WTC11 (cell line): ENCODE measurements at regions not wholly inside any gene's neighbourhood (a gene's known extent, or its start where the extent isn't known, plus 50 kb on each side); places are given as distances from the start of the nearest gene placed in this dataset.

ENCODE experiments used
- ATAC-seq: fragments of 200-7000 bp; cut with Tn5 transposase; 2 replicates; pipeline ENCODE4 v1.10.0; 2021; ENCODE audit warnings: mild to moderate bottlenecking, moderate library complexity
- CTCF ChIA-PET: fragments of 300-600 bp; sonication (Branson Sonifier 250); formaldehyde crosslinking; loops from one replicate; lab custom pipeline; 2021; ENCODE audit warnings: antibody characterized with exemption; lab: Charles Lee
- POLR2A ChIA-PET: fragments of 350-600 bp; sonication (Branson Sonifier 250); formaldehyde crosslinking; loops from one replicate; lab custom pipeline; 2021; ENCODE audit warnings: antibody characterized with exemption; lab: Charles Lee
- DNase-seq: peaks from one replicate; pipeline ENCODE4 v3.0.0; 2021; ENCODE audit warnings: low spot score
- H3K27ac Mint-ChIP-seq: 2 replicates; pipeline ENCODE4 v1.8.0; 2021; ENCODE audit warnings: mixed read lengths
- H3K27me3 Mint-ChIP-seq: 2 replicates; pipeline ENCODE4 v1.8.0; 2021; ENCODE audit warnings: low read depth, mild to moderate bottlenecking, moderate library complexity, mixed read lengths
- H3K36me3 Mint-ChIP-seq: 2 replicates; pipeline ENCODE4 v1.8.0; 2021; ENCODE audit warnings: mixed read lengths
- H3K4me1 Mint-ChIP-seq: 2 replicates; pipeline ENCODE4 v1.8.0; 2022; ENCODE audit warnings: mixed read lengths
- H3K4me3 Mint-ChIP-seq: 2 replicates; pipeline ENCODE4 v1.8.0; 2021; ENCODE audit warnings: mild to moderate bottlenecking, moderate library complexity, mixed read lengths
- H3K9me3 Mint-ChIP-seq: 2 replicates; pipeline ENCODE4 v1.8.0; 2021; ENCODE audit warnings: mixed read lengths
- CREB1 ChIP-seq: sonication (generic); formaldehyde crosslinking; IDR thresholded peaks from 2 replicates; pipeline ENCODE4 v1.8.0; 2023; ENCODE audit warnings: mild to moderate bottlenecking, missing genetic modification reagents
- ELF4 ChIP-seq: sonication (generic); formaldehyde crosslinking; IDR thresholded peaks from 2 replicates; pipeline ENCODE4 v1.8.1; 2022; ENCODE audit warnings: low read depth, mild to moderate bottlenecking, moderate library complexity, missing genetic modification reagents
- ETV6 ChIP-seq: sonication (generic); formaldehyde crosslinking; IDR thresholded peaks from 2 replicates; pipeline ENCODE4 v1.8.1; 2022; ENCODE audit warnings: mild to moderate bottlenecking, missing genetic modification reagents
- FOXJ3 ChIP-seq: sonication (generic); formaldehyde crosslinking; IDR thresholded peaks from 2 replicates; pipeline ENCODE4 v1.9.0; 2021; ENCODE audit warnings: missing genetic modification reagents, mild to moderate bottlenecking, borderline replicate concordance
- FOXK1 ChIP-seq: sonication (generic); formaldehyde crosslinking; IDR thresholded peaks from 2 replicates; pipeline ENCODE4 v1.8.0; 2022; ENCODE audit warnings: mild to moderate bottlenecking, moderate library complexity, missing genetic modification reagents
- IRF2 ChIP-seq: sonication (generic); formaldehyde crosslinking; IDR thresholded peaks from 2 replicates; pipeline ENCODE4 v1.8.0; 2022; ENCODE audit warnings: low read depth, missing genetic modification reagents, borderline replicate concordance
- JAZF1 ChIP-seq: fragments of 250-450 bp; sonication (Bioruptor Pico); IDR thresholded peaks from 2 replicates; pipeline ENCODE4 v1.9.0; 2021; ENCODE audit warnings: moderate library complexity, mild to moderate bottlenecking, inconsistent platforms
- MXD4 ChIP-seq: fragments of 250-450 bp; sonication (Bioruptor Pico); IDR thresholded peaks from 2 replicates; pipeline ENCODE4 v1.8.0; 2021; ENCODE audit warnings: mild to moderate bottlenecking, moderate library complexity, borderline replicate concordance
- NR3C1 ChIP-seq: sonication (generic); formaldehyde crosslinking; conservative IDR thresholded peaks from 2 replicates; pipeline ENCODE4 v1.8.1; 2023; ENCODE audit warnings: low read depth, mild to moderate bottlenecking, missing genetic modification reagents
- OVOL2 ChIP-seq: fragments of 250-450 bp; sonication (Bioruptor Pico); IDR thresholded peaks from 2 replicates; pipeline ENCODE4 v1.9.0; 2021; ENCODE audit warnings: mild to moderate bottlenecking, borderline replicate concordance
- PRRX2 ChIP-seq: fragments of 250-450 bp; sonication (Bioruptor Pico); IDR thresholded peaks from 2 replicates; pipeline ENCODE4 v1.8.0; 2021; ENCODE audit warnings: mild to moderate bottlenecking
- ZNF138 ChIP-seq: sonication (generic); formaldehyde crosslinking; conservative IDR thresholded peaks from 2 replicates; pipeline ENCODE4 v1.8.1; 2022; ENCODE audit warnings: mild to moderate bottlenecking, moderate library complexity, missing genetic modification reagents
- ZNF232 ChIP-seq: sonication (generic); formaldehyde crosslinking; IDR thresholded peaks from 2 replicates; pipeline ENCODE4 v1.8.0; 2022; ENCODE audit warnings: mild to moderate bottlenecking, missing genetic modification reagents
- ZNF317 ChIP-seq: sonication (generic); formaldehyde crosslinking; IDR thresholded peaks from 2 replicates; pipeline ENCODE4 v1.8.1; 2023; ENCODE audit warnings: low read depth, mild to moderate bottlenecking, moderate library complexity, missing genetic modification reagents, borderline replicate concordance
- ZNF396 ChIP-seq: fragments of 250-450 bp; sonication (Bioruptor Pico); IDR thresholded peaks from 2 replicates; pipeline ENCODE4 v1.8.0; 2021; ENCODE audit warnings: mild to moderate bottlenecking, moderate library complexity, borderline replicate concordance
- ZNF416 ChIP-seq: fragments of 250-450 bp; sonication (Bioruptor Pico); IDR thresholded peaks from 2 replicates; pipeline ENCODE4 v1.9.0; 2021; ENCODE audit warnings: mild to moderate bottlenecking, inconsistent platforms
- ZNF423 ChIP-seq: fragments of 250-450 bp; sonication (Bioruptor Pico); IDR thresholded peaks from 2 replicates; pipeline ENCODE4 v2.1.2; 2022; ENCODE audit warnings: mild to moderate bottlenecking, moderate library complexity
- TF ChIP-seq, protein P1 (sequence below): sonication (generic); formaldehyde crosslinking; IDR thresholded peaks from 2 replicates; pipeline ENCODE4 v1.8.1; 2023; ENCODE audit warnings: mild to moderate bottlenecking, moderate library complexity, missing genetic modification reagents
- TF ChIP-seq, protein P2 (sequence below): fragments of 250-450 bp; sonication (Bioruptor Pico); IDR thresholded peaks from 2 replicates; pipeline ENCODE4 v1.9.0; 2021; ENCODE audit warnings: mild to moderate bottlenecking
- TF ChIP-seq, protein P3 (sequence below): sonication (generic); formaldehyde crosslinking; conservative IDR thresholded peaks from 2 replicates; pipeline ENCODE4 v1.8.1; 2023; ENCODE audit warnings: mild to moderate bottlenecking, low read depth, missing genetic modification reagents, moderate library complexity
- TF ChIP-seq, protein P4 (sequence below): fragments of 250-450 bp; sonication (Bioruptor Pico); IDR thresholded peaks from 2 replicates; pipeline ENCODE4 v2.1.2; 2022; ENCODE audit warnings: mild to moderate bottlenecking, moderate library complexity

DNA sequence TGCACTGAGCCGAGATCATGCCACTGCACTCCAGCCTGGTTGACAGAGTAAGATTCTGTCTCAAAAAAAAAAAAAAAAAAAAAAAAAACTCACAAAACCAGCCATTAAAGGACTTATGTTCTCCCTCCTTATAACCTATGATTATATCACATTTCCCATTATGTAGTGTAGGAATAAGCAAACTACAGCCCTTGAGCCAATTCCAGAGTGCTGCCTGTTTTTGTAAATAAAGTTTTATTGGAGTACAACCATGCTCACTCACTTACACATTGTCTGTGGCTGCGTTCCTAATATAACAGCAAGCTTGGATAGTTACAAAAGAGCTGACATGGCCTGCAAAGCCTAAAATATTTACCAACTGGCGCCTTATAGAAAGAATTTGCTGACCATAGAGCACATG lies 72.7 kb upstream of the ARID5B start (continued):
- no peak for TF ChIP-seq MXD4 (CRISPR knock-in tag)
- TF ChIP-seq, protein P1, sequence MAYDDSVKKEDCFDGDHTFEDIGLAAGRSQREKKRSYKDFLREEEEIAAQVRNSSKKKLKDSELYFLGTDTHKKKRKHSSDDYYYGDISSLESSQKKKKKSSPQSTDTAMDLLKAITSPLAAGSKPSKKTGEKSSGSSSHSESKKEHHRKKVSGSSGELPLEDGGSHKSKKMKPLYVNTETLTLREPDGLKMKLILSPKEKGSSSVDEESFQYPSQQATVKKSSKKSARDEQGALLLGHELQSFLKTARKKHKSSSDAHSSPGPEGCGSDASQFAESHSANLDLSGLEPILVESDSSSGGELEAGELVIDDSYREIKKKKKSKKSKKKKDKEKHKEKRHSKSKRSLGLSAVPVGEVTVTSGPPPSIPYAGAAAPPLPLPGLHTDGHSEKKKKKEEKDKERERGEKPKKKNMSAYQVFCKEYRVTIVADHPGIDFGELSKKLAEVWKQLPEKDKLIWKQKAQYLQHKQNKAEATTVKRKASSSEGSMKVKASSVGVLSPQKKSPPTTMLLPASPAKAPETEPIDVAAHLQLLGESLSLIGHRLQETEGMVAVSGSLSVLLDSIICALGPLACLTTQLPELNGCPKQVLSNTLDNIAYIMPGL (CRISPR knock-in tag), result no peak
- TF ChIP-seq NR3C1 (CRISPR knock-in tag), result no peak
- no peak for TF ChIP-seq ZNF232
- TF ChIP-seq, protein P2, sequence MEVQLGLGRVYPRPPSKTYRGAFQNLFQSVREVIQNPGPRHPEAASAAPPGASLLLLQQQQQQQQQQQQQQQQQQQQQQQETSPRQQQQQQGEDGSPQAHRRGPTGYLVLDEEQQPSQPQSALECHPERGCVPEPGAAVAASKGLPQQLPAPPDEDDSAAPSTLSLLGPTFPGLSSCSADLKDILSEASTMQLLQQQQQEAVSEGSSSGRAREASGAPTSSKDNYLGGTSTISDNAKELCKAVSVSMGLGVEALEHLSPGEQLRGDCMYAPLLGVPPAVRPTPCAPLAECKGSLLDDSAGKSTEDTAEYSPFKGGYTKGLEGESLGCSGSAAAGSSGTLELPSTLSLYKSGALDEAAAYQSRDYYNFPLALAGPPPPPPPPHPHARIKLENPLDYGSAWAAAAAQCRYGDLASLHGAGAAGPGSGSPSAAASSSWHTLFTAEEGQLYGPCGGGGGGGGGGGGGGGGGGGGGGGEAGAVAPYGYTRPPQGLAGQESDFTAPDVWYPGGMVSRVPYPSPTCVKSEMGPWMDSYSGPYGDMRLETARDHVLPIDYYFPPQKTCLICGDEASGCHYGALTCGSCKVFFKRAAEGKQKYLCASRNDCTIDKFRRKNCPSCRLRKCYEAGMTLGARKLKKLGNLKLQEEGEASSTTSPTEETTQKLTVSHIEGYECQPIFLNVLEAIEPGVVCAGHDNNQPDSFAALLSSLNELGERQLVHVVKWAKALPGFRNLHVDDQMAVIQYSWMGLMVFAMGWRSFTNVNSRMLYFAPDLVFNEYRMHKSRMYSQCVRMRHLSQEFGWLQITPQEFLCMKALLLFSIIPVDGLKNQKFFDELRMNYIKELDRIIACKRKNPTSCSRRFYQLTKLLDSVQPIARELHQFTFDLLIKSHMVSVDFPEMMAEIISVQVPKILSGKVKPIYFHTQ (CRISPR knock-in tag), result no peak
- TF ChIP-seq, all 79 proteins: peak for 0

DNA sequence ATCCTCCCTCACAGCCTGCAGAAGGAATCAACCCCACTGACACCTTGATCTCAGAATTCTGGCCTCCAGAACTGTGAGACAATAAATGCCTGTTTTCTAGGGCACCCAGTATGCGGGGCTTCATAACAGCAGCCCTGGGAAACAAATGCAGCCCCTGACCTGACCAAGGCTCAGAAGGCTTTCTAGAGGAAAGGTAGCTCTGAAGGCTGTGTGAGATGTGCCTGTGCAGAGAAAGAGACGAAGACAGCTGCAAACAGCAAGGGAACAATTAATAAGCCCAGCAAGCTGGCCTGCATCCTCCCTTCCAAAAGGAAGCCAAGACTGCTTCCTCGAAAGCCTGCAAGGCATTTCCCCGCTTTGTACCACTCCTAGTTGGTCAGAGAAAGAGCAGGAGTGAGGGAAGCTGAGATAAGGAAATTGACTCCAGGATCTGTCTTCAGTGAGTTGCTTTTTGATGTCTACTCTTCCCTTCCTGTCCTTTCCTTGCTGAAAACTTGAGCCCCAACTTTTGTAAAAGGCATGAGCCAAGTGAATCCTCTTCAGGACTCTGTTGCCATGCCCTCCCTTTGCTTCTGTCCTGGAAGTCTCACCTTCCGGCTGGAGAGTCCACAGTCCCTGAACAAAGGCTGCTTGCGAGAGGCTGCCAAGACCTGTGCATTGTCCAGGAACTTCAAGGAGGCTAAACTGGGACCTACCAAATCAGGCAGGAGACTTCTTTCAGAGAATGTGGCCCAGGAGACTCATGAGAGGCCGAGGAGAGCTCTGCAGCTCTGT lies 71.2 kb upstream of the ARID5B start:
- peaks cover 23% of the 10 kb centered on the region for H3K27me3 Mint-ChIP-seq
- TF ChIP-seq ZNF416 (CRISPR knock-in tag) (no peak), PRRX2 (CRISPR knock-in tag) (no peak), ZNF423 (no peak), ZNF396 (no peak), FOXK1 (CRISPR knock-in tag) (no peak)
- TF ChIP-seq, protein P3, sequence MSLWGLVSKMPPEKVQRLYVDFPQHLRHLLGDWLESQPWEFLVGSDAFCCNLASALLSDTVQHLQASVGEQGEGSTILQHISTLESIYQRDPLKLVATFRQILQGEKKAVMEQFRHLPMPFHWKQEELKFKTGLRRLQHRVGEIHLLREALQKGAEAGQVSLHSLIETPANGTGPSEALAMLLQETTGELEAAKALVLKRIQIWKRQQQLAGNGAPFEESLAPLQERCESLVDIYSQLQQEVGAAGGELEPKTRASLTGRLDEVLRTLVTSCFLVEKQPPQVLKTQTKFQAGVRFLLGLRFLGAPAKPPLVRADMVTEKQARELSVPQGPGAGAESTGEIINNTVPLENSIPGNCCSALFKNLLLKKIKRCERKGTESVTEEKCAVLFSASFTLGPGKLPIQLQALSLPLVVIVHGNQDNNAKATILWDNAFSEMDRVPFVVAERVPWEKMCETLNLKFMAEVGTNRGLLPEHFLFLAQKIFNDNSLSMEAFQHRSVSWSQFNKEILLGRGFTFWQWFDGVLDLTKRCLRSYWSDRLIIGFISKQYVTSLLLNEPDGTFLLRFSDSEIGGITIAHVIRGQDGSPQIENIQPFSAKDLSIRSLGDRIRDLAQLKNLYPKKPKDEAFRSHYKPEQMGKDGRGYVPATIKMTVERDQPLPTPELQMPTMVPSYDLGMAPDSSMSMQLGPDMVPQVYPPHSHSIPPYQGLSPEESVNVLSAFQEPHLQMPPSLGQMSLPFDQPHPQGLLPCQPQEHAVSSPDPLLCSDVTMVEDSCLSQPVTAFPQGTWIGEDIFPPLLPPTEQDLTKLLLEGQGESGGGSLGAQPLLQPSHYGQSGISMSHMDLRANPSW (CRISPR knock-in tag), result no peak
- ChIA-PET POLR2A (interaction anchor here (0.6 kb wide), 1 partner anchor 74 kb away, joined by 6 read pairs; no protein-coding TSS in a partner anchor), CTCF (no interaction called here)
- no peak overlapping the region for H3K27ac Mint-ChIP-seq
- ATAC-seq (no peak), DNase-seq (no peak)
- no peak overlapping the region for H3K4me3 Mint-ChIP-seq
- H3K36me3 Mint-ChIP-seq, result no peaks in the 10 kb centered on the region
- no peaks in the 10 kb centered on the region for H3K9me3 Mint-ChIP-seq
- H3K4me1 Mint-ChIP-seq, result 0 out of 2 replicates have a peak, but pooled peaks cover 4% of the 10 kb centered on the region

DNA sequence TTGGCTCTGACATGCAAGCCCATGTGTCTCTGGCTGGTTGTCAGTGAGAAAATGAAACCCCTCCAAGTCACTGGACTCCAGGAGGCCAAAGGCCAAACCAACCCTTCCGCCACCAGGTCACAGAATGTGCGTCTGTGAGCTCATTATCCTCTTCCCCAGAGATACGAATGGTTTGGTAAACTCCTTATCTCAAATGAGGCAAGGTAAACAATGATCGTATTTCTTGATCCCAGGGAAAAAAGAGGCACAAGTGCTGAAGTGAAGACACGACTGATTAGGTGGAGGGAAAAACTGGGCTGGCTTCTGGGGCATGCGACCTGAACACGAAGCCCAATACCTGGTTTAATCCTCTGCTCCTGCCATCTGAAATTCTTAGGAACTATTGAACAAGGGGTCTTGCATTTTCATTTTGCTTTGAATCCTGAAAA lies 70.6 kb upstream of the ARID5B start:
- H3K27ac Mint-ChIP-seq, result no peak overlapping the region
- DNase-seq (no peak), ATAC-seq (no peak)
- no peak for TF ChIP-seq ZNF317 (CRISPR knock-in tag)
- TF ChIP-seq ELF4, result no peak
- TF ChIP-seq OVOL2, result no peak
- no peak for TF ChIP-seq JAZF1 (CRISPR knock-in tag)
- TF ChIP-seq, protein P4, sequence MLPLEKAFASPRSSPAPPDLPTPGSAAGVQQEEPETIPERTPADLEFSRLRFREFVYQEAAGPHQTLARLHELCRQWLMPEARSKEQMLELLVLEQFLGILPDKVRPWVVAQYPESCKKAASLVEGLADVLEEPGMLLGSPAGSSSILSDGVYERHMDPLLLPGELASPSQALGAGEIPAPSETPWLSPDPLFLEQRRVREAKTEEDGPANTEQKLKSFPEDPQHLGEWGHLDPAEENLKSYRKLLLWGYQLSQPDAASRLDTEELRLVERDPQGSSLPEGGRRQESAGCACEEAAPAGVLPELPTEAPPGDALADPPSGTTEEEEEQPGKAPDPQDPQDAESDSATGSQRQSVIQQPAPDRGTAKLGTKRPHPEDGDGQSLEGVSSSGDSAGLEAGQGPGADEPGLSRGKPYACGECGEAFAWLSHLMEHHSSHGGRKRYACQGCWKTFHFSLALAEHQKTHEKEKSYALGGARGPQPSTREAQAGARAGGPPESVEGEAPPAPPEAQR (CRISPR knock-in tag), result no peak
- no peak for TF ChIP-seq FOXJ3 (CRISPR knock-in tag)
- no peak for TF ChIP-seq ZNF138 (CRISPR knock-in tag)
- no peak for TF ChIP-seq ETV6 (CRISPR knock-in tag)
- no peak for TF ChIP-seq CREB1
- no peak for TF ChIP-seq IRF2 (CRISPR knock-in tag)
- no peak overlapping the region for H3K4me3 Mint-ChIP-seq
- ChIA-PET CTCF (interaction anchor here (1.0 kb wide), 1 partner anchor 80 kb away, joined by 6 read pairs; no protein-coding TSS in a partner anchor), POLR2A (interaction anchor here (0.6 kb wide), 1 partner anchor 73 kb away, joined by 6 read pairs; no protein-coding TSS in a partner anchor)
- peaks cover 17% of the 10 kb centered on the region for H3K27me3 Mint-ChIP-seq
- H3K36me3 Mint-ChIP-seq, result no peaks in the 10 kb centered on the region
- no peaks in the 10 kb centered on the region for H3K9me3 Mint-ChIP-seq
- H3K4me1 Mint-ChIP-seq, result 0 out of 2 replicates have a peak, but pooled peaks cover 8% of the 10 kb centered on the region
